H1 (cell line): ENCODE measurements at regions not wholly inside any gene's neighbourhood (a gene's known extent, or its start where the extent isn't known, plus 50 kb on each side); places are given as distances from the start of the nearest gene placed in this dataset.

Source experiments
- CTCF ChIA-PET: fragments of 300-600 bp; sonication (Branson Sonifier 250); formaldehyde crosslinking; loops from one replicate; lab custom pipeline; 2021; ENCODE audit not compliant: partially characterized antibody; lab: Charles Lee
- POLR2A ChIA-PET: fragments of 300-600 bp; sonication (Branson Sonifier 250); formaldehyde crosslinking; loops from one replicate; lab custom pipeline; 2021; ENCODE audit warnings: inconsistent platforms; ENCODE audit not compliant: partially characterized antibody; lab: Charles Lee
- DNase-seq, 2 experiments: peaks; one replicate each; pipeline versions ENCODE4 v3.0.0 to v3.0.0-alpha.2; 2010 to 2022; ENCODE audit warnings: low spot score in 2 of 2, low read depth in 1 of 2, mixed read lengths in 1 of 2
- FAIRE-seq: peaks from 2 replicates; lab custom pipeline; 2011; peaks lifted over from hg19 to GRCh38; lab: Jason Lieb, UNC
- H2AFZ ChIP-seq: 2 replicates; pipeline ENCODE4 v1.8.1; 2012; ENCODE audit warnings: low read length, inconsistent platforms
- H2AK5ac ChIP-seq: 2 replicates; pipeline ENCODE4 v1.6.1; 2013; ENCODE audit warnings: low read depth, low read length
- H2BK120ac ChIP-seq: replicated peaks from 2 replicates; pipeline ENCODE3; 2013; ENCODE audit warnings: low read depth, low read length, inconsistent platforms
- H2BK12ac ChIP-seq: 2 replicates; pipeline ENCODE4 v1.6.1; 2013; ENCODE audit warnings: low read depth, low read length
- H2BK15ac ChIP-seq: 2 replicates; pipeline ENCODE4 v1.6.1; 2013; ENCODE audit warnings: low read length
- H2BK20ac ChIP-seq: 2 replicates; pipeline ENCODE4 v1.6.1; 2013; ENCODE audit warnings: low read length
- H2BK5ac ChIP-seq: 2 replicates; pipeline ENCODE4 v1.6.1; 2013; ENCODE audit warnings: low read depth, low read length
- H3K14ac ChIP-seq: 2 replicates; pipeline ENCODE4 v1.6.1; 2013; ENCODE audit warnings: inconsistent platforms; ENCODE audit not compliant: insufficient read length
- H3K18ac ChIP-seq: 2 replicates; pipeline ENCODE4 v1.6.1; 2013; ENCODE audit warnings: low read length; ENCODE audit errors: extremely low read depth
- H3K23ac ChIP-seq: 2 replicates; pipeline ENCODE4 v1.6.1; 2013; ENCODE audit warnings: inconsistent platforms; ENCODE audit not compliant: insufficient read length
- H3K23me2 ChIP-seq: 2 replicates; pipeline ENCODE4 v1.6.1; 2013; ENCODE audit warnings: low read depth, low read length
- H3K27ac ChIP-seq: 2 replicates; pipeline ENCODE4 v1.6.1; 2011; ENCODE audit warnings: low read depth, low read length, inconsistent platforms
- H3K27me3 ChIP-seq, 4 experiments: replicated peaks in 1 of 4; 1 replicate in 1 of 4; 2 replicates in 3 of 4; pipeline versions ENCODE4 v1.6.1 to v1.8.1; 2011 to 2013; ENCODE audit warnings: low read length in 3 of 4, mild to moderate bottlenecking in 3 of 4, inconsistent platforms in 2 of 4, mixed read lengths in 2 of 4, moderate library complexity in 1 of 4; ENCODE audit not compliant: control insufficient read depth in 3 of 4, insufficient read depth in 3 of 4; ENCODE audit errors: extremely low read depth in 1 of 4
- H3K36me3 ChIP-seq, 4 experiments: 2 replicates each; pipeline versions ENCODE4 v1.6.1 to v1.8.1; 2011 to 2013; ENCODE audit warnings: mild to moderate bottlenecking in 4 of 4, low read length in 3 of 4, moderate library complexity in 2 of 4, control low read depth in 1 of 4, inconsistent platforms in 1 of 4; ENCODE audit not compliant: insufficient read depth in 4 of 4, control insufficient read depth in 2 of 4
- H3K4ac ChIP-seq: replicated peaks from 2 replicates; pipeline ENCODE3; 2013; ENCODE audit warnings: low read length, low read depth, mixed read lengths, inconsistent platforms; ENCODE audit not compliant: insufficient read length
- H3K4me1 ChIP-seq, 4 experiments: replicated peaks in 1 of 4; 1 replicate in 1 of 4; 2 replicates in 3 of 4; pipeline versions ENCODE4 v1.6.1 to v1.8.1; 2011 to 2013; ENCODE audit warnings: low read length in 3 of 4, inconsistent platforms in 2 of 4, mixed read lengths in 1 of 4; ENCODE audit not compliant: insufficient read depth in 4 of 4, control insufficient read depth in 3 of 4
- H3K4me2 ChIP-seq, 2 experiments: 2 replicates each; pipeline versions ENCODE4 v1.6.1 to v1.8.1; 2011 to 2013; ENCODE audit warnings: low read depth in 2 of 2, low read length in 2 of 2, control low read depth in 1 of 2, inconsistent platforms in 1 of 2, mild to moderate bottlenecking in 1 of 2; ENCODE audit not compliant: insufficient read depth in 1 of 2
- H3K4me3 ChIP-seq, 4 experiments: fragments of 200-600, 300-600 bp in 1 of 4; sonication (generic), shearing (Covaris generic), sonication (Bioruptor Twin) in 1 of 4; 2 replicates each; pipeline versions ENCODE4 v1.5.1 to v1.8.1; 2011 to 2016; ENCODE audit warnings: low read length in 4 of 4, low read depth in 3 of 4, control low read depth in 2 of 4, inconsistent platforms in 2 of 4, mild to moderate bottlenecking in 2 of 4, mixed read lengths in 1 of 4, moderate library complexity in 1 of 4; ENCODE audit not compliant: insufficient read depth in 2 of 4; ENCODE audit errors: extremely low read depth in 1 of 4
- H3K56ac ChIP-seq: replicated peaks from 2 replicates; pipeline ENCODE3; 2013; ENCODE audit warnings: low read depth, mild to moderate bottlenecking, mixed read lengths, low read length, inconsistent platforms; ENCODE audit not compliant: insufficient read length
- H3K79me1 ChIP-seq: 2 replicates; pipeline ENCODE4 v1.6.1; 2013; ENCODE audit warnings: low read depth, low read length, control low read depth
- H3K79me2 ChIP-seq, 2 experiments: 2 replicates each; pipeline versions ENCODE4 v1.6.1 to v1.8.1; 2012 to 2013; ENCODE audit warnings: low read length in 2 of 2, mild to moderate bottlenecking in 2 of 2, inconsistent platforms in 1 of 2; ENCODE audit not compliant: insufficient read depth in 2 of 2, control insufficient read depth in 1 of 2
- H3K9ac ChIP-seq, 4 experiments: replicated peaks in 1 of 4; 1 replicate in 1 of 4; 2 replicates in 3 of 4; pipeline versions ENCODE4 v1.6.1 to v1.8.1; 2011 to 2013; ENCODE audit warnings: low read depth in 3 of 4, low read length in 3 of 4, control low read depth in 2 of 4, mild to moderate bottlenecking in 2 of 4, moderate library complexity in 2 of 4, inconsistent platforms in 1 of 4; ENCODE audit errors: extremely low read depth in 1 of 4
- H3K9me3 ChIP-seq, 2 experiments: 2 replicates each; pipeline versions ENCODE4 v1.6.1 to v1.8.1; 2012 to 2013; ENCODE audit warnings: mild to moderate bottlenecking in 2 of 2, moderate library complexity in 2 of 2, control low read depth in 1 of 2, inconsistent platforms in 1 of 2, low read depth in 1 of 2, low read length in 1 of 2, mixed read lengths in 1 of 2; ENCODE audit not compliant: insufficient read depth in 2 of 2
- H4K20me1 ChIP-seq, 2 experiments: replicated peaks in 1 of 2; 2 replicates each; pipeline versions ENCODE3 to v1.8.1; 2011 to 2013; ENCODE audit warnings: inconsistent platforms in 2 of 2, low read length in 2 of 2, mild to moderate bottlenecking in 1 of 2; ENCODE audit not compliant: insufficient read depth in 2 of 2, control insufficient read depth in 1 of 2
- H4K5ac ChIP-seq: 2 replicates; pipeline ENCODE4 v1.6.1; 2013; ENCODE audit warnings: low read length, low read depth, mixed read lengths, inconsistent platforms; ENCODE audit not compliant: insufficient read length
- H4K8ac ChIP-seq: 2 replicates; pipeline ENCODE4 v1.8.0; 2013; ENCODE audit warnings: mild to moderate bottlenecking, moderate library complexity, low read length, inconsistent platforms; ENCODE audit not compliant: insufficient read depth; ENCODE audit errors: extremely low read depth
- H4K91ac ChIP-seq: replicated peaks from 2 replicates; pipeline ENCODE3; 2013; ENCODE audit warnings: low read length, mixed read lengths, inconsistent platforms; ENCODE audit not compliant: insufficient read length
- ASH2L ChIP-seq: fragments of 200-600, 300-600 bp; sonication (generic); IDR thresholded peaks from one replicate; pipeline ENCODE4 v1.7.1; 2017; ENCODE audit warnings: low read length
- CTCF ChIP-seq, 3 experiments: IDR thresholded peaks; 1 replicate in 2 of 3; 2 replicates in 1 of 3; pipeline versions ENCODE4 v1.5.1 to v1.6.1; 2011; ENCODE audit warnings: low read length in 3 of 3, mild to moderate bottlenecking in 3 of 3, inconsistent platforms in 2 of 3, low read depth in 1 of 3, moderate library complexity in 1 of 3; ENCODE audit not compliant: insufficient read depth in 1 of 3; ENCODE audit errors: control extremely low read depth in 1 of 3
- JUN ChIP-seq: IDR thresholded peaks from 2 replicates; pipeline ENCODE4 v1.6.1; 2011; ENCODE audit warnings: low read depth, mild to moderate bottlenecking, improper control_type of control experiment, low read length
- KDM4A ChIP-seq: IDR thresholded peaks from one replicate; pipeline ENCODE4 v1.7.1; 2012; ENCODE audit warnings: low read depth, mild to moderate bottlenecking, moderate library complexity, low read length, inconsistent platforms; ENCODE audit not compliant: severe bottlenecking
- MAX ChIP-seq: IDR thresholded peaks from 2 replicates; pipeline ENCODE4 v1.6.1; 2012; ENCODE audit warnings: inconsistent platforms
- RFX5 ChIP-seq: IDR thresholded peaks from 2 replicates; pipeline ENCODE4 v1.6.1; 2011; ENCODE audit warnings: low read depth, low read length, improper control_type of control experiment, borderline replicate concordance
- RNF2 ChIP-seq: fragments of 200-900, 300-1000 bp; sonication (generic); IDR thresholded peaks from 2 replicates; pipeline ENCODE4 v1.7.1; 2016; ENCODE audit warnings: borderline replicate concordance, low read depth, mild to moderate bottlenecking, antibody characterized with exemption, low read length; ENCODE audit not compliant: poor library complexity, severe bottlenecking; ENCODE audit errors: missing control alignments
- TAF1 ChIP-seq: IDR thresholded peaks from 2 replicates; pipeline ENCODE4 v1.6.1; 2011; ENCODE audit warnings: mild to moderate bottlenecking, low read depth, low read length
- TBP ChIP-seq: IDR thresholded peaks from 2 replicates; pipeline ENCODE4 v1.6.1; 2011; ENCODE audit warnings: low read depth, low read length, improper control_type of control experiment
- YY1 ChIP-seq: IDR thresholded peaks from 2 replicates; pipeline ENCODE4 v1.6.1; 2011; ENCODE audit warnings: low read depth, mild to moderate bottlenecking, low read length
- WGBS, 2 experiments: shearing (Covaris generic) in 1 of 2; methylation state at CpG; one replicate each; pipeline versions ENCODE4 v1.1.6 to v1.1.7; 2013 to 2015; ENCODE audit warnings: low lambda C conversion rate in 2 of 2, mixed read lengths in 2 of 2, inconsistent platforms in 1 of 2, low coverage in 1 of 2, missing lambda C conversion rate in 1 of 2; ENCODE audit not compliant: insufficient replicate concordance in 2 of 2, insufficient coverage in 1 of 2, insufficient read length in 1 of 2; ENCODE audit errors: extremely low coverage in 1 of 2, missing lambda C conversion rate in 1 of 2; 5-methylcytosine and 5-hydroxymethylcytosine counted together

GRCh38 chrX:76931518-76931917 lies 504.0 kb downstream of the MAGEE1 start:
- Histone ChIP-seq H4K20me1 (no peaks in the 10 kb centered on the region), H4K91ac (no peak overlapping the region), H3K4me2 (no peak overlapping the region), H2AK5ac (no peak overlapping the region), H2AFZ (no peak overlapping the region), H4K5ac (no peak overlapping the region), H2BK12ac (no peak overlapping the region), H3K27ac (no peak overlapping the region), H3K79me2 (no peaks in the 10 kb centered on the region), H3K4me1 (no peaks in the 10 kb centered on the region), H4K8ac (no peak overlapping the region), H3K9me3 (no peaks in the 10 kb centered on the region), H2BK15ac (no peak overlapping the region), H2BK20ac (no peak overlapping the region), H3K23ac (no peak overlapping the region), H3K36me3 (no peaks in the 10 kb centered on the region), H3K9ac (no peak overlapping the region), H3K79me1 (no peaks in the 10 kb centered on the region), H3K4ac (no peak overlapping the region), H3K56ac (no peak overlapping the region), H3K27me3 (no peaks in the 10 kb centered on the region), H3K14ac (no peak overlapping the region), H3K23me2 (no peaks in the 10 kb centered on the region), H3K18ac (no peak overlapping the region), H2BK5ac (no peak overlapping the region), H3K4me3 (no peak overlapping the region), H2BK120ac (no peak overlapping the region)
- ChIA-PET CTCF (no interaction called here), POLR2A (no interaction called here)
- WGBS, 2 experiments = 85% methylated on average over 3 of the region's 6 CpGs; no CpG with 5 or more reads in 1 of the 2 experiments
- FAIRE-seq (no peak), DNase-seq (no peak)
- TF ChIP-seq TAF1 = no peak
- TF ChIP-seq RFX5 = no peak
- no peak for TF ChIP-seq KDM4A
- TF ChIP-seq MAX = no peak
- TF ChIP-seq RNF2 = no peak
- no peak for TF ChIP-seq ASH2L
- TF ChIP-seq TBP = no peak
- no peak for TF ChIP-seq YY1
- TF ChIP-seq JUN = no peak
- TF ChIP-seq CTCF (IDR thresholded peaks at IDR 0.05; ENCODE audit: control extremely low read depth in 1 of 3, insufficient read depth in 1 of 3, low read depth in 1 of 3, low read length in 3 of 3) = no peak
